Psoas muscle (tissue), 7 donors: ENCODE measurements at regions not wholly inside any gene's neighbourhood (a gene's known extent, or its start where the extent isn't known, plus 50 kb on each side); places are given as distances from the start of the nearest gene placed in this dataset.

Experiments used
- ATAC-seq, 4 donors: fragments of 200-7000 bp; cut with Tn5 transposase; one replicate each; pipeline ENCODE4 v1.9.1; 2020; ENCODE audit warnings: moderate library complexity in 3 of 4, mild to moderate bottlenecking in 2 of 4
- DNase-seq, 2 donors: peaks; one replicate each; pipeline ENCODE4 v3.0.0-alpha.2; 2020
- H3K27ac ChIP-seq: fragments of 200-600 bp; one replicate; pipeline ENCODE4 v1.8.0; 2022
- H3K27me3 ChIP-seq, 3 donors: fragments of 200-600 bp in 1 of 3; one replicate each; pipeline versions ENCODE4 v1.6.1 to v1.8.0; 2013 to 2022; ENCODE audit warnings: low read length in 2 of 3, mild to moderate bottlenecking in 2 of 3, moderate library complexity in 1 of 3; ENCODE audit not compliant: insufficient read depth in 3 of 3
- H3K36me3 ChIP-seq, 2 donors: fragments of 200-600 bp in 1 of 2; one replicate each; pipeline versions ENCODE4 v1.6.1 to v1.8.0; 2013 to 2022; ENCODE audit warnings: low read depth in 1 of 2, mild to moderate bottlenecking in 1 of 2, moderate library complexity in 1 of 2; ENCODE audit not compliant: insufficient read depth in 1 of 2
- H3K4me1 ChIP-seq: fragments of 200-600 bp; one replicate; pipeline ENCODE4 v1.8.0; 2022
- H3K4me3 ChIP-seq: fragments of 200-600 bp; one replicate; pipeline ENCODE4 v1.8.0; 2022; ENCODE audit warnings: mild to moderate bottlenecking
- H3K9me3 ChIP-seq: fragments of 200-600 bp; one replicate; pipeline ENCODE4 v1.8.0; 2022
- CTCF ChIP-seq: fragments of 200-600 bp; IDR thresholded peaks from one replicate; pipeline ENCODE4 v1.8.0; 2022; ENCODE audit warnings: antibody characterized with exemption
- WGBS, 3 donors: extraction: QIAGEN DNeasy Blood & Tissue Kit; methylation state at CpG; one replicate each; pipeline versions ENCODE4 v1.1.6 to v1.1.7; 2013; 5-methylcytosine and 5-hydroxymethylcytosine counted together
- intact Hi-C, 2 donors: fragments of 100-400 bp; cut with DNase I; formaldehyde crosslinking; loops; one replicate each; pipeline versions ENCODE4 v1.11.0 to v1.14.2; 2022
- donor health status: healthy with polysubstance abuse.
- donor health status: DM: no; HTN: no; CAD: no; lungs with moderate emphysema.
- donor health status: Bipolar disorder and iron deficiency.
- donor health status: healthy.
- donor health status: DM: yes; HTN: yes; CAD: no.
- donor health status: DM: no; HTN: no; CAD: no.
- donor health status: DM: yes; HTN: yes; CAD: no.

DNA sequence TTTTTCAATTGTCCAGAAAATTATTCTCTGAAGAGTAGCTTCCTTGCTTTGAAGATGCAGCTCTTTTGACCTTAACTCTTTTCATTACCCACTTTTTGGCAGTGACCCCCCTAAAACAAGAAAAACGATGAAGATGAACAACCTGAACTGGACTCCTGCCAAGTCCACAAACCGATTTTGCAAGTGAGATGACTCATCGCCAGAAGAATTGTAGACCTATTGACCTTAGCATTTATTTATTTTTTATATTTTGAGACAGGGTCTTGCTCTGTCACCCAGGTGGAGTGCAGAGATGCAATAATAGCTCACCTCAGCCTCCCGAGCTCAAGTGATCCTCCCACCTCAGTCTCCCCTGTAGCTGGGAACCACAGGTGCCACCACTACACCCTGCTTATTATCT lies 859.2 kb downstream of the GATA3 start:
- no peak for TF ChIP-seq CTCF
- Histone ChIP-seq H3K27me3 (no peaks in the 10 kb centered on the region), H3K9me3 (no peaks in the 10 kb centered on the region), H3K4me1 (no peaks in the 10 kb centered on the region), H3K4me3 (no peak overlapping the region), H3K36me3 (no peaks in the 10 kb centered on the region), H3K27ac (no peak overlapping the region)
- no peak for DNase-seq
- 48 to 60% (median 54%) methylated on average over 4 of the region's 4 CpGs for WGBS, 3 donors
- ATAC-seq: no peak
- intact Hi-C loops: no loop called here

- no peak overlapping the region for H3K27ac ChIP-seq
- H3K4me1 ChIP-seq: no peaks in the 10 kb centered on the region
- no peak overlapping the region for H3K4me3 ChIP-seq
- intact Hi-C loops: no loop called here
- H3K9me3 ChIP-seq: no peaks in the 10 kb centered on the region
- no peak for ATAC-seq
- no peak for DNase-seq
- WGBS, 3 donors: 49 to 59% (median 52%) methylated on average over 4 of the region's 4 CpGs
- H3K36me3 ChIP-seq: no peaks in the 10 kb centered on the region
- TF ChIP-seq CTCF: no peak
- H3K27me3 ChIP-seq: no peaks in the 10 kb centered on the region
Observed at GRCh38 chr10:8919280-8919679, 864.8 kb downstream of the GATA3 start.

GRCh38 chr10:8921568-8921967 lies 867.1 kb downstream of the GATA3 start:
- Histone ChIP-seq H3K36me3 (no peaks in the 10 kb centered on the region), H3K4me1 (no peaks in the 10 kb centered on the region), H3K27ac (no peak overlapping the region), H3K4me3 (no peak overlapping the region), H3K9me3 (no peaks in the 10 kb centered on the region), H3K27me3 (no peaks in the 10 kb centered on the region)
- TF ChIP-seq CTCF: no peak
- intact Hi-C loops: no loop called here
- ATAC-seq (no peak), DNase-seq (no peak)
- WGBS, 3 donors: 37 to 64% (median 63%) methylated on average over 3 of the region's 3 CpGs

DNA sequence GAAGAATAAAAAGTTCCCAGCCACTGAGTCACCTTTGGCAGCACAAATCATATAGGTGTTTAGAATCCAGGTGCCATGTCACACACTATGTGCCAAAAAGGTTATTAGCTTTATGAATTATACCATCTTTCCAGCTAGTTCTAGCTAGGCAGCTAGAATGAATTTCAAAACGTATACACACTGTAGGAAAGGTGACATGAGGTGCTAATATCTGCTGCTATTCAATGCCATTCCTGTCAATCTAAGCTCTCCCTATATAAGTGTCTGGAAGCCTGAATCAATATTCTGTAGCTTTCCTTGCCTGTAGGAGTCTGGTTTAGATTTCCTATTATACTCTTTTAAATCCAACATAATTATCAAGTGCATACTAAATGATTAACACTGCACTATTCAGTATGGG lies 868.6 kb downstream of the GATA3 start:
- H3K27ac ChIP-seq: no peak overlapping the region
- H3K4me1 ChIP-seq: no peaks in the 10 kb centered on the region
- no peak for ATAC-seq
- no peaks in the 10 kb centered on the region for H3K27me3 ChIP-seq
- H3K36me3 ChIP-seq: no peaks in the 10 kb centered on the region
- DNase-seq: no peak
- no peak for TF ChIP-seq CTCF
- no peaks in the 10 kb centered on the region for H3K9me3 ChIP-seq
- no peak overlapping the region for H3K4me3 ChIP-seq
- intact Hi-C loops: no loop called here
- WGBS, 3 donors: 42 to 56% (median 48%) methylated on average over 1 of the region's 1 CpG

GRCh38 chr10:8927705-8928104 lies 873.2 kb downstream of the GATA3 start:
- Histone ChIP-seq H3K9me3 (no peaks in the 10 kb centered on the region), H3K27ac (no peak overlapping the region), H3K27me3 (no peaks in the 10 kb centered on the region), H3K4me3 (no peak overlapping the region), H3K36me3 (no peaks in the 10 kb centered on the region), H3K4me1 (no peaks in the 10 kb centered on the region)
- intact Hi-C loops: no loop called here
- 54 to 63% (median 55%) methylated on average over 4 of the region's 4 CpGs for WGBS, 3 donors
- ATAC-seq (no peak), DNase-seq (no peak)
- no peak for TF ChIP-seq CTCF
